ENCODE measurements at regions not wholly inside any gene's neighbourhood (a gene's known extent, or its start where the extent isn't known, plus 50 kb on each side); places are given as distances from the start of the nearest gene placed in this dataset.
"Not testable (repeated sequence)": the region's sequence is repeated elsewhere in the genome, so short reads cannot be mapped to it uniquely, and the experiment has no call there.

GRCh38 chr6:92274588-92274987, 1144.8 kb downstream of the EPHA7 start:
- no peak for DNase-seq (ENCODE audit: low read depth in 3 of 3)

- DNase-seq (ENCODE audit: low read depth in 3 of 3) = no peak
These were observed 1145.7 kb downstream of the EPHA7 start for GRCh38 chr6:92273694-92274093.

DNA sequence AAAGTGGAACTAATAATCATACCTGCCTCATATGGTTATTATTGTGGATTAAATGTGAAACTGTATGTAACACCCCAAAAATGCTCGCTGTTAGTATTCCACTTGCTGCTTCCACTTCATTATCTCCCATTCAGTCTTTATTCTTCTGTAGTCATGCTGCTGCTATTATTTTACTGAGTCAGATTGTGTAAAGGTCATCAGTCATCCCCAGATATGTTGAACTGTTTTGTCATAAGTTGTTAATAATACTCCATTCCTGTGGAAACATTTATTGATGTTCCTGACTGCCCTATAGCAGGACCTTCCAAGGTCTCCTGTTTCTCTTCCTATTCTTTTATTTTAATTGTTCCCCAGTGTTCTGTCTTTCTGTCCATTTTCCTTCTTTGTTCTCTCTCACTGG, 1148.3 kb downstream of the EPHA7 start:
- DNase-seq (ENCODE audit: low read depth in 3 of 3) = no peak

GRCh38 chr6:92270365-92270764, 1149.0 kb downstream of the EPHA7 start:
- no peak for DNase-seq (ENCODE audit: low read depth in 3 of 3)

GRCh38 chr6:92267335-92267734, 1152.0 kb downstream of the EPHA7 start:
- no peak for DNase-seq (ENCODE audit: low read depth in 3 of 3)

DNA sequence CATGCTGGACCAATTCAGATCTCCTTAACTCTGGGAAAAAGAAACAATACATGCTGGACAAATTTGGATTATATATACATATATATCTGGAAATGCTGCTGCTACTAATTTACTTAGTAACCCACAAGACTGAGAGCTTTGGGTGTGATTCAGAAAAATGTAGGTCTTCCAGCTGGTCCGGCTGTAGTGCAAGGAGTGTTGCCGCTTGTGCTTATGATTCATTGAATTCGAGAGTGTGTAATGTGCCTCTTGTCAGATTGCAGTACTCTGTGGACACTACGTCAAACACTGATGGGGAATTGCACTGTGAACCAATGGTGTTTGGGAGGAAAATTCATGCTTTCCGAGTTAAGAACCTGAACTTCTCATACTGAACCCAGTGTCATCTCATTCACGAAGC, 1155.5 kb downstream of the EPHA7 start:
- DNase-seq (ENCODE audit: low read depth in 3 of 3) = no peak

GRCh38 chr6:92259171-92259570, 1160.2 kb downstream of the EPHA7 start:
- DNase-seq (ENCODE audit: low read depth in 3 of 3) = no peak

DNA sequence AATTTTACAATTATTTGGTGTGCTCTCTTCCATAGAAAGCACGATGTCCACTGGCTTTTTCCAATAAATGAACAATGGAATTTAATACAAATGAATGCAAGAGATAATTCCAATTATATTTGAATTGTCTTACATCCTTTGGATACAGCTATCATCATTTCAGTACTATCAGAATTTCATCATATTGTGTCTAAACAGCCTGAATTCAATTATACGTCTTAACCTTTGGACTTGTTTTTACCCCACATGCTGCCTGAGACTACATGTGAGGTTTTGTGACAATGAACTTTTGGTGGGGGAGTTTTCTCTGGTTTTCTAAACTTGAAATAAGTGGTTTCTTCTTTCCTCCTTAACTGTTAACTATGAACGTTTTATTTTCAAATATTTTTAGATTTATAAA, 1176.0 kb downstream of the EPHA7 start:
- DNase-seq (ENCODE audit: low read depth in 3 of 3) = no peak

- DNase-seq (ENCODE audit: low read depth in 3 of 3) = no peak
These were observed 1188.1 kb downstream of the EPHA7 start for GRCh38 chr6:92231171-92231701.

GRCh38 chr6:92219987-92220386, 1199.4 kb downstream of the EPHA7 start:
- DNase-seq (ENCODE audit: low read depth in 3 of 3) = not testable (repeated sequence)

GRCh38 chr6:92216717-92217116, 1202.6 kb downstream of the EPHA7 start:
- no peak for DNase-seq (ENCODE audit: low read depth in 3 of 3)

DNA sequence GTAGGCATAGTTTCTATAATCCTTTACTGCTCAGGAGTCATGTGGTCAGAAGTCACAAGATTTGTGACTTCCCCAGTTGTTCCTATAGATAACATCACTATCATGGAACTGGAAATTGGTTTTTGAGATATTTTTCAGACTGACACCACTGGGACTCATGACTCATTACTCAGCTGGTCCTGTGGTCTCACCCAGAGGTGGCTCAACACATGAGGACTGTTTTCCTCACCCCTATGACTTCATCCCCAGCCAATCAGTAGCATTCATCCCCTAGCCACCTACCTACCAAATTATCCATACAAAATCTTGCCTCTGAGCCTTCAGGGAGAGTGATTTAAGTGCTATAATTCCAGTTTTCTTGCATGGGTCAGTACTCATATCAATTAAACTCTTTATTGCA, 1217.7 kb downstream of the EPHA7 start:
- no peak for DNase-seq (ENCODE audit: low read depth in 3 of 3)

GRCh38 chr6:92196325-92196724, 1223.0 kb downstream of the EPHA7 start:
- no peak for DNase-seq (ENCODE audit: low read depth in 3 of 3)

GRCh38 chr6:92195796-92196195, 1223.6 kb downstream of the EPHA7 start:
- DNase-seq (ENCODE audit: low read depth in 3 of 3) = no peak

GRCh38 chr6:92188016-92188415, 1231.3 kb downstream of the EPHA7 start:
- no peak for DNase-seq (ENCODE audit: low read depth in 3 of 3)

- no peak for DNase-seq (ENCODE audit: low read depth in 3 of 3)
These were observed 1234.4 kb downstream of the EPHA7 start for GRCh38 chr6:92184933-92185332.

- DNase-seq (ENCODE audit: low read depth in 3 of 3) = no peak
These were observed 1238.0 kb downstream of the EPHA7 start for GRCh38 chr6:92181347-92181746.

GRCh38 chr6:92180090-92180489, 1239.3 kb downstream of the EPHA7 start:
- DNase-seq (ENCODE audit: low read depth in 3 of 3) = no peak

DNA sequence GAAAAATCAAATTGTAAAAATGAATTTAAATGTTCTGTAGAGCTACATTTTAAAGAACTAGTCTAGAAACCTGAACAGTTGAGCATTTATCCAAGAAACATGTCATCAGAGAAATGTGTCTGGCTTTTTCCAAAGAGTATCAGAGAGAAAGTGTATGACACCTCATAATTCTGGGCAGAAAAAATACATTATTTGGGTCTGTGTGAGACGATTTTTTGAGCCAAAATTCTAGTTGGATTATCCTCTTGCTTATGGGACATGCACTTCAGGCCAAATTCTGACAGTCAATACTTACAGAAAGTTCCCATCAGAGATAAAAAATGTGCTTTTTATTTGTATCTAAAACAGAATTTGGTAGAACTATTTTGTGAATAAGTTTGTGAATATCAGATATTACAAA, 1242.7 kb downstream of the EPHA7 start:
- no peak for DNase-seq (ENCODE audit: low read depth in 3 of 3)

DNA sequence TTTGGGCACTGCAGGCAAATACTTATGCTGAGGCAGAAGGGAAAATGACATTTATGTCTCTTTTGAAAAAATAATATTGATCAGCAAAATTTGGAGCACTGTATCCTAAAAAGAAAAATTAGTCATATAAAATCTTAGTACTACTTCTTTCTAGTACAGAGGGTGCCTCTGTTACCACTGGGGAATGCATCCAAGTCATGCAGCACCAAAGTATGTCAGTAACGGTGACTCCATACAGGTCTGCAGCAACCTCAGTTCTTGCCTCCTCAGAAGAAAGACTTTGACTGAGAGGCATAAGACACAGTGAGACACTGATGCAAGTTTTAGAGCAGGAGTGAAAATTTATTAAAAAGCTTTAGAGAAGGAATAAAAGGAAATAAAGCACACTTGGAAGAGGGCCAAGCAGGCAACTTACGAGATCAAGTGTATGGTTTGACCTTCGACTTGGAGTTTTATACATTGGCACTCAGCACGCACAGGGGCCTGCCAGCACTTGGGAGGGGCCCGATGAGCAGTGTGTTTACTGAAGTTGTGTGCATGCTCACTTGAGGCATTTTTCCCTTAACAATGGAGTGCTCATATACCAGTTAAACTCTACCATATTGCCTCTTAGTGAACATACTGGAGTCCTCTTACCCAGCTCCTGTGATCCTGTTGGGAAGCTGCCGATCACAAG, 1244.8 kb downstream of the EPHA7 start:
- DNase-seq (ENCODE audit: low read depth in 3 of 3) = no peak

DNA sequence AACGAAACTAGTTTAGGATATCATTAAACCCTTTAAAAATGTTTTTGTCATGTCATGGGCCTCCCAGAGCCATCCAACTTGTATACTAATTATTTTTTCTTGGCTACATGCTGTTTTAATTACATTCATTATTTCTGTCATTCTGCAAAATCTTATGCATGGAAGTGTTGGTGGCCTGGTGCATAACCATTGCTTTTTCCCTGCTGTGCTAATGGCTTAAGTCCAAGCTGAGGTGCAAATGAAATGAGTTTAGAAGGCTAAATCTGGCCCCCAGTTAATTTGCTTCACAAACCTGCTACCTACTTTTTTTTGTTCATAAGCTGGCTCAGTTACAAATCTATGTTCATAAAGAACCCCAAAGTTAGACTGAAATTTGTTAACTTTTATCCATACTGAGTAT, 1249.9 kb downstream of the EPHA7 start:
- no peak for DNase-seq (ENCODE audit: low read depth in 3 of 3)

- DNase-seq (ENCODE audit: low read depth in 3 of 3) = no peak
These were observed 1252.7 kb downstream of the EPHA7 start for GRCh38 chr6:92166666-92167065.

DNA sequence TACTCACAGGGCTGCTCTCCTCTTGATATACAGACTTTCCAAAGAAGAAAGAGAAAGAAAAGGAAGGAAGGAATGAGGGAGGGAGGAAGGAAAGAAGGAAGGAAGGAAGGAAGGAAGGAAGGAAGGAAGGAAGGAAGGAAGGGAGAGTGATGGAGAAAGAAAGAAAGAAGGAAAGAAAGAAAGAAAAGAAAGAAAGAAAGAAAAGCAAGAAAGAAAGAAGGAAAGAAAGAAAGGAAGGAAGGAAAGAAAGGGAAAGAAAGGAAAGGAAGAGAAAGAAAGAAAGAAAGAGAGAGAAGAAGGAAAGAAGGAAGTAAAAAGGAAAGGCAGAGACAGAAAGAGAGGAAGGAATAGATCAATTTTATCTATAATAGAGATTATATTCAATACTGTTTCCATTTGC, 1257.4 kb downstream of the EPHA7 start:
- no peak for DNase-seq (ENCODE audit: low read depth in 3 of 3)

DNA sequence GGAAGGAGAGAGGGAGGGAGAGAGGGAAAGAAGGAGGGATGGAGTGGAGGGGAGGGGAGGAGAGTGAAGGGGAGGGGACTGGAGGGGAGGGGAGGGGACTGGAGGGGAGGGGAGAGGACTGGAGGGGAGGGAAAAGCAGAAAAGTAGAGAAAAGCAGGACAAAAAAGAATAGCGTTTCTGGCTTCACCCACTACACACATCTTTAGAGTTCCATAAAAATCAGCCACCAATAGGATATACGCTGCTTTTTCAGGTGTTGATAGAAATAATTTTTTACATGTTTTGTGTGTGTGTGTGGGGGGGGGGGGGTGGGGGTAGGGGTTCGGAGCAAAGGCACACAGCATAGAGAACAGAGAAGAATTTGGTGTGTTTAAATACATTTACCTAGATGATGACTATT, 1259.1 kb downstream of the EPHA7 start:
- no peak for DNase-seq (ENCODE audit: low read depth in 3 of 3)
